DND-41 (cell line): ENCODE measurements at regions not wholly inside any gene's neighbourhood (a gene's known extent, or its start where the extent isn't known, plus 50 kb on each side); places are given as distances from the start of the nearest gene placed in this dataset.

ENCODE experiments used
- ATAC-seq: fragments of 200-7000 bp; cut with Tn5 transposase; 3 replicates; pipeline ENCODE4 v1.9.1; 2021; ENCODE audit warnings: low read depth; ENCODE audit not compliant: insufficient read depth
- DNase-seq: peaks from one replicate; pipeline ENCODE4 v3.0.0-alpha.2; 2020
- H2AFZ ChIP-seq: 2 replicates; pipeline ENCODE4 v1.6.0; 2012; ENCODE audit warnings: low read depth, low read length
- H3K27ac ChIP-seq: 2 replicates; pipeline ENCODE4 v1.5.1; 2012; ENCODE audit warnings: low read length, inconsistent platforms
- H3K27me3 ChIP-seq: fragments of 200-600 bp; sonication (generic); 2 replicates; pipeline ENCODE4 v1.6.0; 2012; ENCODE audit warnings: low read length, mild to moderate bottlenecking, inconsistent platforms; ENCODE audit not compliant: insufficient read depth, poor library complexity
- H3K36me3 ChIP-seq: 2 replicates; pipeline ENCODE4 v1.5.1; 2012; ENCODE audit warnings: low read length, inconsistent platforms; ENCODE audit not compliant: insufficient read depth
- H3K4me1 ChIP-seq: 2 replicates; pipeline ENCODE4 v1.5.1; 2012; ENCODE audit warnings: mild to moderate bottlenecking, low read length; ENCODE audit not compliant: insufficient read depth
- H3K4me2 ChIP-seq: 2 replicates; pipeline ENCODE4 v1.6.0; 2012; ENCODE audit warnings: mild to moderate bottlenecking, moderate library complexity, low read length, inconsistent platforms; ENCODE audit not compliant: insufficient read depth
- H3K4me3 ChIP-seq, 2 experiments: fragments of 200-600 bp in 1 of 2; shearing (Covaris generic) in 1 of 2; 2 replicates each; pipeline ENCODE4 v1.5.1; 2012 to 2016; ENCODE audit warnings: inconsistent platforms in 2 of 2, low read length in 2 of 2, mild to moderate bottlenecking in 2 of 2, low read depth in 1 of 2, moderate library complexity in 1 of 2
- H3K79me2 ChIP-seq: 2 replicates; pipeline ENCODE4 v1.6.0; 2012; ENCODE audit warnings: low read length, inconsistent platforms; ENCODE audit not compliant: insufficient read depth
- H3K9ac ChIP-seq: 2 replicates; pipeline ENCODE4 v1.6.0; 2012; ENCODE audit warnings: low read depth, mild to moderate bottlenecking, inconsistent platforms, low read length, moderate library complexity
- H3K9me3 ChIP-seq: 2 replicates; pipeline ENCODE4 v1.5.1; 2012; ENCODE audit warnings: low read length, moderate library complexity, mild to moderate bottlenecking, inconsistent platforms; ENCODE audit not compliant: insufficient read depth, severe bottlenecking
- H4K20me1 ChIP-seq: 2 replicates; pipeline ENCODE4 v1.6.0; 2012; ENCODE audit warnings: low read length; ENCODE audit not compliant: insufficient read depth
- EZH2 ChIP-seq: IDR thresholded peaks from 3 replicates; pipeline ENCODE4 v1.6.1; 2012; ENCODE audit warnings: borderline replicate concordance, low read depth, mild to moderate bottlenecking, moderate library complexity, low read length, inconsistent platforms; ENCODE audit not compliant: severe bottlenecking
- TF ChIP-seq, protein P1 (sequence below): IDR thresholded peaks from 2 replicates; pipeline ENCODE4 v1.5.1; 2012; ENCODE audit warnings: borderline replicate concordance, low read length, moderate library complexity, mild to moderate bottlenecking; ENCODE audit not compliant: poor library complexity, severe bottlenecking; ENCODE audit errors: extremely low read depth

- Histone ChIP-seq H3K27me3 (peaks cover 3% of the 10 kb centered on the region), H3K9me3 (no peaks in the 10 kb centered on the region), H3K36me3 (no peaks in the 10 kb centered on the region), H3K4me2 (no peak overlapping the region), H2AFZ (no peak overlapping the region), H4K20me1 (no peaks in the 10 kb centered on the region), H3K9ac (no peak overlapping the region), H3K79me2 (no peaks in the 10 kb centered on the region), H3K4me3 (no peak overlapping the region), H3K4me1 (no peaks in the 10 kb centered on the region), H3K27ac (no peak overlapping the region)
- no peak for ATAC-seq
- DNase-seq = no peak
- TF ChIP-seq, protein P1, sequence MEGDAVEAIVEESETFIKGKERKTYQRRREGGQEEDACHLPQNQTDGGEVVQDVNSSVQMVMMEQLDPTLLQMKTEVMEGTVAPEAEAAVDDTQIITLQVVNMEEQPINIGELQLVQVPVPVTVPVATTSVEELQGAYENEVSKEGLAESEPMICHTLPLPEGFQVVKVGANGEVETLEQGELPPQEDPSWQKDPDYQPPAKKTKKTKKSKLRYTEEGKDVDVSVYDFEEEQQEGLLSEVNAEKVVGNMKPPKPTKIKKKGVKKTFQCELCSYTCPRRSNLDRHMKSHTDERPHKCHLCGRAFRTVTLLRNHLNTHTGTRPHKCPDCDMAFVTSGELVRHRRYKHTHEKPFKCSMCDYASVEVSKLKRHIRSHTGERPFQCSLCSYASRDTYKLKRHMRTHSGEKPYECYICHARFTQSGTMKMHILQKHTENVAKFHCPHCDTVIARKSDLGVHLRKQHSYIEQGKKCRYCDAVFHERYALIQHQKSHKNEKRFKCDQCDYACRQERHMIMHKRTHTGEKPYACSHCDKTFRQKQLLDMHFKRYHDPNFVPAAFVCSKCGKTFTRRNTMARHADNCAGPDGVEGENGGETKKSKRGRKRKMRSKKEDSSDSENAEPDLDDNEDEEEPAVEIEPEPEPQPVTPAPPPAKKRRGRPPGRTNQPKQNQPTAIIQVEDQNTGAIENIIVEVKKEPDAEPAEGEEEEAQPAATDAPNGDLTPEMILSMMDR = no peak
- no peak for TF ChIP-seq EZH2
Measured at GRCh38 chr1:55724551-55725325, 509.6 kb upstream of the USP24 start.

GRCh38 chr1:55723001-55723400 lies 507.8 kb upstream of the USP24 start:
- H3K4me1 ChIP-seq = no peaks in the 10 kb centered on the region
- H3K27ac ChIP-seq = no peak overlapping the region
- no peaks in the 10 kb centered on the region for H3K36me3 ChIP-seq
- H3K9ac ChIP-seq = no peak overlapping the region
- no peaks in the 10 kb centered on the region for H3K9me3 ChIP-seq
- no peak overlapping the region for H3K4me3 ChIP-seq
- no peaks in the 10 kb centered on the region for H3K79me2 ChIP-seq
- DNase-seq (no peak), ATAC-seq (no peak)
- TF ChIP-seq EZH2 = no peak
- TF ChIP-seq, protein P1 = no peak
- no peak overlapping the region for H2AFZ ChIP-seq
- H3K27me3 ChIP-seq = peaks cover 6% of the 10 kb centered on the region
- no peaks in the 10 kb centered on the region for H4K20me1 ChIP-seq
- H3K4me2 ChIP-seq = no peak overlapping the region

GRCh38 chr1:55720261-55720660 lies 505.1 kb upstream of the USP24 start:
- H2AFZ ChIP-seq = no peak overlapping the region
- H3K9me3 ChIP-seq = no peaks in the 10 kb centered on the region
- TF ChIP-seq EZH2 = no peak
- TF ChIP-seq, protein P1 = no peak

More at GRCh38 chr1:55720261-55720660, 505.1 kb upstream of the USP24 start:
- no peaks in the 10 kb centered on the region for H3K4me1 ChIP-seq
- no peaks in the 10 kb centered on the region for H3K36me3 ChIP-seq
- ATAC-seq (no peak), DNase-seq (no peak)
- H3K79me2 ChIP-seq = no peaks in the 10 kb centered on the region
- H4K20me1 ChIP-seq = no peaks in the 10 kb centered on the region
- no peak overlapping the region for H3K9ac ChIP-seq
- peaks cover 3% of the 10 kb centered on the region for H3K27me3 ChIP-seq
- no peak overlapping the region for H3K4me2 ChIP-seq
- no peak overlapping the region for H3K4me3 ChIP-seq
- H3K27ac ChIP-seq = no peak overlapping the region
